PC-3 (cell line): ENCODE measurements at regions not wholly inside any gene's neighbourhood (a gene's known extent, or its start where the extent isn't known, plus 50 kb on each side); places are given as distances from the start of the nearest gene placed in this dataset.

Experiments
- ATAC-seq: fragments of 200-7000 bp; cut with Tn5 transposase; 2 replicates; pipeline ENCODE4 v1.9.1; 2020; ENCODE audit warnings: mild to moderate bottlenecking, moderate library complexity
- BruUV-seq: library from RNA; stranded (reverse); fragments of 400-500 nt; replicated peaks from 2 replicates; lab custom pipeline; 2021; lab: Mats Ljungman, UMichigan
- CTCF ChIA-PET: fragments of 300-600 bp; sonication (Branson Sonifier 250); formaldehyde crosslinking; loops from one replicate; lab custom pipeline; 2022; ENCODE audit warnings: antibody characterized with exemption; lab: Charles Lee
- POLR2A ChIA-PET: fragments of 300-600 bp; sonication (Branson Sonifier 250); formaldehyde crosslinking; loops from one replicate; lab custom pipeline; 2022; ENCODE audit warnings: antibody characterized with exemption; ENCODE audit not compliant: unreplicated experiment; lab: Charles Lee
- DNase-seq: peaks from one replicate; pipeline ENCODE4 v3.0.0-alpha.2; 2015
- H2AFZ ChIP-seq: fragments of 300-600 bp; sonication (generic); 2 replicates; pipeline ENCODE4 v1.6.0; 2016; ENCODE audit warnings: antibody characterized with exemption, low read length
- H3F3A ChIP-seq: fragments of 300-600 bp; sonication (generic); one replicate; pipeline ENCODE4 v1.6.0; 2017; ENCODE audit warnings: antibody characterized with exemption, low read length, control low read depth, mild to moderate bottlenecking; ENCODE audit not compliant: unreplicated experiment
- H3K27ac ChIP-seq: fragments of 300-600 bp; sonication (generic); 2 replicates; pipeline ENCODE4 v1.5.1; 2016; ENCODE audit warnings: mild to moderate bottlenecking, low read length
- H3K27me3 ChIP-seq: fragments of 300-600 bp; sonication (generic); 2 replicates; pipeline ENCODE4 v1.6.1; 2016; ENCODE audit warnings: low read length, mixed read lengths
- H3K36me3 ChIP-seq: fragments of 300-600 bp; sonication (generic); 2 replicates; pipeline ENCODE4 v1.6.1; 2016; ENCODE audit warnings: low read depth, mixed run types, low read length, mixed read lengths
- H3K4me1 ChIP-seq: fragments of 300-600 bp; sonication (generic); 2 replicates; pipeline ENCODE4 v1.5.1; 2016; ENCODE audit warnings: low read length; ENCODE audit not compliant: insufficient read depth
- H3K4me2 ChIP-seq: fragments of 300-600 bp; sonication (generic); 2 replicates; pipeline ENCODE4 v1.6.0; 2016; ENCODE audit warnings: low read length
- H3K4me3 ChIP-seq: fragments of 300-600 bp; sonication (generic); 2 replicates; pipeline ENCODE4 v1.5.1; 2016; ENCODE audit warnings: mild to moderate bottlenecking, low read length, mixed read lengths
- H3K79me2 ChIP-seq: fragments of 300-600 bp; sonication (generic); 2 replicates; pipeline ENCODE4 v1.6.1; 2017; ENCODE audit warnings: low read length, mixed read lengths
- H3K9ac ChIP-seq: fragments of 300-600 bp; sonication (generic); 2 replicates; pipeline ENCODE4 v1.6.0; 2016; ENCODE audit warnings: mild to moderate bottlenecking, low read length
- H3K9me2 ChIP-seq: fragments of 300-600 bp; sonication (generic); replicated peaks from 2 replicates; pipeline ENCODE4 v1.6.1; 2016; ENCODE audit warnings: mixed run types, low read length, mixed read lengths
- H3K9me3 ChIP-seq: fragments of 300-600 bp; sonication (generic); 2 replicates; pipeline ENCODE4 v1.6.1; 2016; ENCODE audit warnings: low read length, mixed read lengths
- H4K20me1 ChIP-seq: fragments of 300-600 bp; sonication (generic); 2 replicates; pipeline ENCODE4 v1.6.1; 2016; ENCODE audit warnings: low read length, mixed read lengths
- EZH2 ChIP-seq: fragments of 300-600 bp; sonication (generic); IDR thresholded peaks from one replicate; pipeline ENCODE4 v1.6.1; 2017; ENCODE audit warnings: antibody characterized with exemption, mild to moderate bottlenecking, low read length; ENCODE audit not compliant: unreplicated experiment
- EZH2phosphoT487 ChIP-seq: fragments of 300-600 bp; sonication (generic); IDR thresholded peaks from 2 replicates; pipeline ENCODE4 v1.6.1; 2018; ENCODE audit warnings: mild to moderate bottlenecking, antibody characterized with exemption, low read length, borderline replicate concordance
- intact Hi-C: fragments of 100-400 bp; cut with micrococcal nuclease; formaldehyde crosslinking; loops from 2 replicates; pipeline ENCODE4 v1.9.0; 2023
- TF ChIP-seq, protein P1 (sequence below): fragments of 300-600 bp; sonication (generic); conservative IDR thresholded peaks from 2 replicates; pipeline ENCODE4 v1.5.1; 2017; ENCODE audit warnings: antibody characterized with exemption, low read depth, mild to moderate bottlenecking, low read length

DNA sequence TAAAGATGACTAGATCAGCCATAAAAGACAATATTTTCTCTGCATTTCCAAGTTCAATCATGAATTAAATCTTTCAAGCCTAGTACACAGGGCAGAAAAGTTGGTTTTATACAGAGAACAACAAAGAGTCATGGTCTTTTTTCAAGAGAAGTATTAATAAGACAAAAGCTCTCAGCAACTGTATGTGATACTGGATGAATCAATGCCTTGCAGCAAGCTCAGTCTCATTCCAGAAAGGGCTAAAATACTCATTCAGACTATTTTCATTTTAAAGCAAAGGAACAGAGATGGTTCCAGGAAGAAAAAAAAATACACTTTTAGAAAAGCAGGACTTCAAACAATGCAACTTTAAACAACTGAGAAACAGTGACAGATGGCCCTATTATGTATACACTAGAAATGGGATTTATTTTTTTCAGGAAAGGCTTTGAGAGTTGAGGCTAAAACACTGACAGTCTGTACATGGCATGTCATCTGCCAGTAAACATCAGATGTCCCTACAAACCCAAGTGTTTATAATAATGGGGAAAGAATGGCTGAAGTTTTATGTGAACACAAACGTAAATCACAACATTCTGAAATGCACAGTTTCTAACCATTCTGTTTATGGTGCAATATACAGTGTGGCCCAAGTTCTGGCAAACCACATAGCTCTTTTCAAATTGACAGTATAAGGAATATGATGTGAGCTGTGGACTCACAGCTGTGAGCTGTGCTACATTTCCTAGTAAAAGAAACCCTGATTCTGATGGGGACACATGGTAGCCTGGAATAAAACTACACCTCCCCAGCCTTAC lies 114.3 kb upstream of the DST start:
- H3K4me1 ChIP-seq = peaks cover 38% of the 10 kb centered on the region
- no peaks in the 10 kb centered on the region for H3K36me3 ChIP-seq
- no peak overlapping the region for H3K9ac ChIP-seq
- ATAC-seq (peak; percentile 25), DNase-seq (no peak)
- H3K79me2 ChIP-seq = peaks cover 47% of the 10 kb centered on the region
- no peaks in the 10 kb centered on the region for H4K20me1 ChIP-seq
- no peaks in the 10 kb centered on the region for H3K9me2 ChIP-seq
- H3K4me3 ChIP-seq = no peak overlapping the region
- no peaks in the 10 kb centered on the region for H3K9me3 ChIP-seq
- TF ChIP-seq EZH2 (no peak), EZH2phosphoT487 (no peak)
- TF ChIP-seq, protein P1, sequence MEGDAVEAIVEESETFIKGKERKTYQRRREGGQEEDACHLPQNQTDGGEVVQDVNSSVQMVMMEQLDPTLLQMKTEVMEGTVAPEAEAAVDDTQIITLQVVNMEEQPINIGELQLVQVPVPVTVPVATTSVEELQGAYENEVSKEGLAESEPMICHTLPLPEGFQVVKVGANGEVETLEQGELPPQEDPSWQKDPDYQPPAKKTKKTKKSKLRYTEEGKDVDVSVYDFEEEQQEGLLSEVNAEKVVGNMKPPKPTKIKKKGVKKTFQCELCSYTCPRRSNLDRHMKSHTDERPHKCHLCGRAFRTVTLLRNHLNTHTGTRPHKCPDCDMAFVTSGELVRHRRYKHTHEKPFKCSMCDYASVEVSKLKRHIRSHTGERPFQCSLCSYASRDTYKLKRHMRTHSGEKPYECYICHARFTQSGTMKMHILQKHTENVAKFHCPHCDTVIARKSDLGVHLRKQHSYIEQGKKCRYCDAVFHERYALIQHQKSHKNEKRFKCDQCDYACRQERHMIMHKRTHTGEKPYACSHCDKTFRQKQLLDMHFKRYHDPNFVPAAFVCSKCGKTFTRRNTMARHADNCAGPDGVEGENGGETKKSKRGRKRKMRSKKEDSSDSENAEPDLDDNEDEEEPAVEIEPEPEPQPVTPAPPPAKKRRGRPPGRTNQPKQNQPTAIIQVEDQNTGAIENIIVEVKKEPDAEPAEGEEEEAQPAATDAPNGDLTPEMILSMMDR = no peak
- POLR2A ChIA-PET = interaction anchor here (0.5 to 0.6 kb wide), 2 partner anchors 46 to 48 kb away, joined by 4 to 5 read pairs; no protein-coding TSS in a partner anchor
- H3F3A ChIP-seq = no peaks in the 10 kb centered on the region
- intact Hi-C loops = loop anchor here (1.0 kb wide), 2 partner anchors 48 to 120 kb away; no protein-coding TSS in a partner anchor
- no peak overlapping the region for H3K27ac ChIP-seq
- CTCF ChIA-PET = interaction anchor here (0.6 to 1.6 kb wide), 8 partner anchors 44 to 132 kb away, joined by 3 to 6 read pairs (median 4); no protein-coding TSS in a partner anchor
- H3K27me3 ChIP-seq = no peaks in the 10 kb centered on the region
- H3K4me2 ChIP-seq = peak overlapping the region; percentile 4; the same call in 1 of the 2 replicates
- H2AFZ ChIP-seq = no peak overlapping the region; the same call in 1 of the 2 replicates
- BruUV-seq = no TSS peak

GRCh38 chr6:56756219-56756789 lies 113.6 kb upstream of the DST start:
- CTCF ChIA-PET = interaction anchor here (0.6 to 1.6 kb wide), 4 partner anchors 43 to 132 kb away, joined by 3 to 6 read pairs (median 5); no protein-coding TSS in a partner anchor
- intact Hi-C loops = no loop called here
- H4K20me1 ChIP-seq = no peaks in the 10 kb centered on the region

GRCh38 chr6:56755040-56755439 lies 112.4 kb upstream of the DST start:
- Histone ChIP-seq H3F3A (no peaks in the 10 kb centered on the region), H3K36me3 (0 out of 2 replicates have a peak, but pooled peaks cover 2% of the 10 kb centered on the region), H3K4me3 (no peak overlapping the region), H3K9ac (no peak overlapping the region), H3K4me1 (peaks cover 57% of the 10 kb centered on the region), H3K27ac (no peak overlapping the region), H4K20me1 (no peaks in the 10 kb centered on the region), H3K4me2 (no peak overlapping the region), H2AFZ (no peak overlapping the region), H3K27me3 (no peaks in the 10 kb centered on the region), H3K9me3 (no peaks in the 10 kb centered on the region), H3K9me2 (no peaks in the 10 kb centered on the region), H3K79me2 (peaks cover 59% of the 10 kb centered on the region)
- ChIA-PET CTCF (no interaction called here), POLR2A (no interaction called here)
- DNase-seq (no peak), ATAC-seq (no peak)
- intact Hi-C loops = no loop called here
- no TSS peak for BruUV-seq
- TF ChIP-seq EZH2phosphoT487 (no peak), EZH2 (no peak)
- TF ChIP-seq, protein P1 = no peak

More at GRCh38 chr6:56756219-56756789, 113.6 kb upstream of the DST start:
- Histone ChIP-seq H3K9ac (no peak overlapping the region), H3K79me2 (peaks cover 51% of the 10 kb centered on the region), H3K4me2 (peak overlapping the region; percentile 24; the same call in 1 of the 2 replicates), H3K4me1 (peaks cover 45% of the 10 kb centered on the region), H3K4me3 (no peak overlapping the region), H3K27ac (no peak overlapping the region), H3K27me3 (no peaks in the 10 kb centered on the region), H3F3A (no peaks in the 10 kb centered on the region), H3K9me2 (no peaks in the 10 kb centered on the region), H2AFZ (no peak overlapping the region), H3K36me3 (no peaks in the 10 kb centered on the region), H3K9me3 (no peaks in the 10 kb centered on the region)
- DNase-seq (peak; percentile 37), ATAC-seq (peak; percentile 44)
- POLR2A ChIA-PET = no interaction called here
- BruUV-seq = no TSS peak
- no peak for TF ChIP-seq EZH2
